ENCODE measurements at regions not wholly inside any gene's neighbourhood (a gene's known extent, or its start where the extent isn't known, plus 50 kb on each side); places are given as distances from the start of the nearest gene placed in this dataset.
"Not testable (repeated sequence)": the region's sequence is repeated elsewhere in the genome, so short reads cannot be mapped to it uniquely, and the experiment has no call there.

- peaks cover 40% of the 10 kb centered on the region for H3K27me3 Mint-ChIP-seq (ENCODE audit: low read depth, poor library complexity)
- H3K36me3 Mint-ChIP-seq (ENCODE audit: low read depth) = no peaks in the 10 kb centered on the region
- no peaks in the 10 kb centered on the region for H3K9me3 Mint-ChIP-seq
- H3K27ac Mint-ChIP-seq = no peak overlapping the region
- no peak overlapping the region for H3K4me3 Mint-ChIP-seq
- TF ChIP-seq CTCF (IDR thresholded peaks at IDR 0.05) = no peak
- peaks cover 14% of the 10 kb centered on the region for H3K4me1 Mint-ChIP-seq
- DNase-seq = no peak
Measured at GRCh38 chr19:31885280-31885853, 460.0 kb upstream of the ZNF507 start.

DNA sequence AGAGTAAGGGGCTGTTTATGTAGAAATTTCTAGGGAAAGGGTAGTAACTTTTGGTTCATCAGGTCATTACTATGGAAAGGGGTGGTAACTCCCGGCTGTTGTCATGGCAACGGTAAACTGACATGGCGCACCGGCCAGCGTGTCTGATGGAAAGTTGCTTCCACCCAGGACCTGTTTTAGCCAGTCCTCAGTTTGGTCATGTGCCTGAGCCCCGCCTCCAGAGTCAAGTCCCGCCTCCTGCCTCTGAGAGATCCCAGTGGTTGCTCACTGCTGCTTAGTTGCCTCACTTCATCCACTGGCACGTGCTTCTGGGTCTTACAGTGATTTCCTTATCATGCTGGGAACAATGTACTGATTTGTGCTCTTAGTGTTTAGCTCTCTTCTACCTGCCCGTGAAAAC, 455.2 kb upstream of the ZNF507 start:
- H3K9me3 Mint-ChIP-seq = peaks cover 16% of the 10 kb centered on the region
- no peaks in the 10 kb centered on the region for H3K36me3 Mint-ChIP-seq (ENCODE audit: low read depth)
- peaks cover 13% of the 10 kb centered on the region for H3K4me1 Mint-ChIP-seq
- no peak overlapping the region for H3K4me3 Mint-ChIP-seq
- H3K27ac Mint-ChIP-seq = no peak overlapping the region
- peaks cover 34% of the 10 kb centered on the region for H3K27me3 Mint-ChIP-seq (ENCODE audit: low read depth, poor library complexity)
- no peak for TF ChIP-seq CTCF (IDR thresholded peaks at IDR 0.05)
- DNase-seq = peak; percentile 14

DNA sequence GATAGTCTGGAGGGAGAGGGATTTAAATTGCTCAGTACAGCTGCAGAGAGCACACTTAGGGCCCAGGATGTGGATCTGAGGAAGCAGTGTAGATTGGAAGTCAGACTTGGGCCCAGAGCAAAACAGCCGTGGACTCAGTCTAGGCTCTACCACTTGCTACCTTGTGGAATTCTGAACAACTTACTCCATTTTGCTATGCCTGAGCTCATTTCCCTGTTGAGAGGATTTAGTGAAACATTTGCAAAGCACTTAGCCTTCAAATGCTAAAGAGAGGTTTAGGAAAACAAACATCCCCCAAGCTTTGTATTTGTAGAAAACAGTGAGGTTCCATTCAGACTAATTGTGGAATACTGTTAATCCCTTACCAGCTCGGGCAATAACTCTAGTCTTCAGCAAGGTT, 453.4 kb upstream of the ZNF507 start:
- H3K27ac Mint-ChIP-seq = no peak overlapping the region
- H3K36me3 Mint-ChIP-seq (ENCODE audit: low read depth) = no peaks in the 10 kb centered on the region

GRCh38 chr19:31893491-31893890, 451.9 kb upstream of the ZNF507 start:
- H3K9me3 Mint-ChIP-seq = peaks cover 16% of the 10 kb centered on the region
- peaks cover 25% of the 10 kb centered on the region for H3K27me3 Mint-ChIP-seq (ENCODE audit: low read depth, poor library complexity)
- not testable (repeated sequence) for H3K27ac Mint-ChIP-seq; DNase-seq; H3K36me3 Mint-ChIP-seq (ENCODE audit: low read depth); H3K4me3 Mint-ChIP-seq
- peaks cover 13% of the 10 kb centered on the region for H3K4me1 Mint-ChIP-seq

More for the DNA sequence above, 453.4 kb upstream of the ZNF507 start:
- Mint-ChIP-seq H3K27me3 (ENCODE audit: low read depth, poor library complexity) (peaks cover 26% of the 10 kb centered on the region), H3K9me3 (peaks cover 16% of the 10 kb centered on the region), H3K4me3 (no peak overlapping the region), H3K4me1 (peaks cover 13% of the 10 kb centered on the region)
- no peak for TF ChIP-seq CTCF (IDR thresholded peaks at IDR 0.05)
- no peak for DNase-seq

DNA sequence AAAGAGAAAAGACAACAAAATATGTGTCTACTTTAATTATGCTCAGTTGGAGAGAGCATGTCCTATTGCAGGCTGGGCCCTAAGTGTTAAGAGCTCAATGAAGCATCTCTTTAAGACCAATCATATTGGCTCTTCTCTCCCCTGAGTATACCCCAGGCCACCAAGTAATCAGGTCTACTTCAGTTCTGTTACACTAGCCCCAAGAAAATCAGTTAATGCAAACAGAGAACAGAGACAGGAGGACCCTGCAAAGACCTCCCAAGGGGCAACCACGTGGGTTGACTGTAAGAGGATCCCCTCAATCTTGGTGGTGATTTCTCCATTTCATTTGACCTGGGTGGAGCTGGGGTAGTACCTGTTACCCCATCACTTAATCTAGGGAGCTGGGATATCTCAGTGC, 451.0 kb upstream of the ZNF507 start:
- H3K27me3 Mint-ChIP-seq (ENCODE audit: low read depth, poor library complexity) = peaks cover 20% of the 10 kb centered on the region
- no peaks in the 10 kb centered on the region for H3K36me3 Mint-ChIP-seq (ENCODE audit: low read depth)
- no peak for DNase-seq
- no peak for TF ChIP-seq CTCF (IDR thresholded peaks at IDR 0.05)
- H3K9me3 Mint-ChIP-seq = peaks cover 16% of the 10 kb centered on the region
- H3K4me1 Mint-ChIP-seq = peaks cover 13% of the 10 kb centered on the region
- H3K4me3 Mint-ChIP-seq = no peak overlapping the region
- no peak overlapping the region for H3K27ac Mint-ChIP-seq

DNA sequence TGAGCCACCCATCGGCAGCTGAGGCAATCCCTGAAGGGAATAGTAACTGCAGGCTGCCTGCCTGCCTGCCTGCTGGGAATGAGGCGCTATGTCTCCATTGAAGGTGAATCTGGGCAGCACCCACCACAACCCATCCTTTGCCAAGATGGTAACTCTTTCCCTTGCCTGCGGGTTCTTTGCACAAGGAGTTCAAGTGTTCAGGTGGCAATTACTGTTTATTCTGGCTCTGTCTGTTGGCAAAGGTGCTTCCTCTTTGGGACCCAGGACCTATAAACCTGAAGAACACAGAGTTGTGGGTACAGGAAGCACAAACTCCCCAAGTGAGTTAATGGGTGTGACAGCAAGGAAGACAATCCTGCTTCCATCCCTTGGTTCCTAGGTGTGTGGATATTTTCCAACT, 448.1 kb upstream of the ZNF507 start:
- Mint-ChIP-seq H3K27me3 (ENCODE audit: low read depth, poor library complexity) (peaks cover 12% of the 10 kb centered on the region), H3K9me3 (peaks cover 11% of the 10 kb centered on the region), H3K36me3 (ENCODE audit: low read depth) (no peaks in the 10 kb centered on the region), H3K4me1 (no peaks in the 10 kb centered on the region), H3K27ac (no peak overlapping the region), H3K4me3 (no peak overlapping the region)
- TF ChIP-seq CTCF (IDR thresholded peaks at IDR 0.05) = no peak
- DNase-seq = no peak

All from nephron progenitor cell (in vitro differentiated cells).